MCF 10A (cell line): ENCODE measurements at regions not wholly inside any gene's neighbourhood (a gene's known extent, or its start where the extent isn't known, plus 50 kb on each side); places are given as distances from the start of the nearest gene placed in this dataset.
"Not testable (repeated sequence)": the region's sequence is repeated elsewhere in the genome, so short reads cannot be mapped to it uniquely, and the experiment has no call there.

Experiments used
- BruUV-seq: library from RNA; stranded (reverse); fragments of 400-500 nt; replicated peaks from 2 replicates; lab custom pipeline; 2021; lab: Mats Ljungman, UMichigan
- CTCF ChIA-PET: fragments of 300-600 bp; sonication (Branson Sonifier 250); formaldehyde crosslinking; extraction: SDS; loops from one replicate; lab custom pipeline; 2021; ENCODE audit warnings: antibody characterized with exemption, inconsistent platforms; lab: Yijun Ruan, JAX
- POLR2A ChIA-PET: fragments of 300-600, 350-650 bp; sonication (Branson Sonifier 250); formaldehyde crosslinking; extraction: SDS; loops from one replicate; lab custom pipeline; 2020; ENCODE audit warnings: antibody characterized with exemption, inconsistent platforms; lab: Yijun Ruan, JAX
- DNase-seq: peaks from one replicate; pipeline ENCODE4 v3.0.0-alpha.2; 2018; ENCODE audit not compliant: unreplicated experiment
- H3K27ac Mint-ChIP-seq: one replicate; pipeline ENCODE4 v1.8.0; 2022; ENCODE audit warnings: mild to moderate bottlenecking, low read depth, mixed read lengths; ENCODE audit not compliant: unreplicated experiment
- H3K27me3 Mint-ChIP-seq: one replicate; pipeline ENCODE4 v1.8.0; 2022; ENCODE audit warnings: mixed read lengths; ENCODE audit not compliant: insufficient read depth, unreplicated experiment
- H3K36me3 Mint-ChIP-seq: one replicate; pipeline ENCODE4 v1.8.0; 2022; ENCODE audit warnings: mild to moderate bottlenecking, moderate library complexity, mixed read lengths; ENCODE audit not compliant: insufficient read depth, unreplicated experiment
- H3K4me1 Mint-ChIP-seq: one replicate; pipeline ENCODE4 v1.8.0; 2022; ENCODE audit warnings: mixed read lengths; ENCODE audit not compliant: insufficient read depth, unreplicated experiment
- H3K4me3 Mint-ChIP-seq: one replicate; pipeline ENCODE4 v1.8.0; 2022; ENCODE audit warnings: mild to moderate bottlenecking, moderate library complexity, mixed read lengths; ENCODE audit not compliant: unreplicated experiment
- H3K9me3 Mint-ChIP-seq: one replicate; pipeline ENCODE4 v1.8.0; 2022; ENCODE audit warnings: mixed read lengths; ENCODE audit not compliant: unreplicated experiment
- CTCF ChIP-seq: fragments of 200-600 bp; IDR thresholded peaks from one replicate; pipeline ENCODE4 v1.8.0; 2022; ENCODE audit warnings: antibody characterized with exemption, mild to moderate bottlenecking; ENCODE audit not compliant: unreplicated experiment
- intact Hi-C: fragments of 100-400 bp; cut with micrococcal nuclease; formaldehyde crosslinking; loops from 2 replicates; pipeline ENCODE4 v1.14.1; 2022

- no TSS peak for BruUV-seq
Measured at GRCh38 chr13:64617231-64617630, 2612.9 kb downstream of the PCDH9 start.

GRCh38 chr13:64591971-64592370, 2638.2 kb downstream of the PCDH9 start:
- Mint-ChIP-seq H3K4me1 (peaks cover 7% of the 10 kb centered on the region), H3K4me3 (no peak overlapping the region), H3K9me3 (peaks cover 7% of the 10 kb centered on the region), H3K36me3 (no peaks in the 10 kb centered on the region), H3K27ac (no peak overlapping the region), H3K27me3 (no peaks in the 10 kb centered on the region)
- ChIA-PET CTCF (interaction anchor here (1.3 kb wide), 1 partner anchor 12 kb away, joined by 3 read pairs; no protein-coding TSS in a partner anchor), POLR2A (no interaction called here)
- intact Hi-C loops = no loop called here
- TF ChIP-seq CTCF = no peak
- BruUV-seq = no TSS peak
- peak; percentile 14 for DNase-seq

More at GRCh38 chr13:64617231-64617630, 2612.9 kb downstream of the PCDH9 start:
- Mint-ChIP-seq H3K27me3 (no peaks in the 10 kb centered on the region), H3K27ac (no peak overlapping the region), H3K36me3 (no peaks in the 10 kb centered on the region), H3K9me3 (no peaks in the 10 kb centered on the region), H3K4me3 (no peak overlapping the region), H3K4me1 (no peaks in the 10 kb centered on the region)
- ChIA-PET POLR2A (no interaction called here), CTCF (no interaction called here)
- intact Hi-C loops = no loop called here
- no peak for TF ChIP-seq CTCF
- no peak for DNase-seq

- Mint-ChIP-seq H3K9me3 (no peaks in the 10 kb centered on the region), H3K27ac (no peak overlapping the region), H3K4me1 (no peaks in the 10 kb centered on the region), H3K36me3 (no peaks in the 10 kb centered on the region), H3K4me3 (no peak overlapping the region), H3K27me3 (no peaks in the 10 kb centered on the region)
- no peak for DNase-seq
- no peak for TF ChIP-seq CTCF
- ChIA-PET POLR2A (no interaction called here), CTCF (no interaction called here)
- intact Hi-C loops = no loop called here
- no TSS peak for BruUV-seq
Measured at GRCh38 chr13:64579331-64579730, 2650.8 kb downstream of the PCDH9 start.

GRCh38 chr13:64568748-64569147, 2661.4 kb downstream of the PCDH9 start:
- no peak for DNase-seq
- TF ChIP-seq CTCF = no peak
- ChIA-PET POLR2A (no interaction called here), CTCF (interaction anchor here (1.1 kb wide), 1 partner anchor 12 kb away, joined by 3 read pairs; no protein-coding TSS in a partner anchor)
- Mint-ChIP-seq H3K27ac (no peak overlapping the region), H3K27me3 (no peaks in the 10 kb centered on the region), H3K4me1 (no peaks in the 10 kb centered on the region), H3K4me3 (no peak overlapping the region), H3K9me3 (peaks cover 22% of the 10 kb centered on the region), H3K36me3 (no peaks in the 10 kb centered on the region)
- intact Hi-C loops = no loop called here
- BruUV-seq = no TSS peak

- CTCF ChIA-PET, H3K27ac Mint-ChIP-seq, DNase-seq, H3K9me3 Mint-ChIP-seq, H3K4me1 Mint-ChIP-seq, H3K36me3 Mint-ChIP-seq, H3K4me3 Mint-ChIP-seq, intact Hi-C loops, H3K27me3 Mint-ChIP-seq, POLR2A ChIA-PET, BruUV-seq: not testable (repeated sequence)
Measured at GRCh38 chr13:64558031-64558430, 2672.1 kb downstream of the PCDH9 start.
